ENCODE measurements at regions not wholly inside any gene's neighbourhood (a gene's known extent, or its start where the extent isn't known, plus 50 kb on each side); places are given as distances from the start of the nearest gene placed in this dataset.

DNA sequence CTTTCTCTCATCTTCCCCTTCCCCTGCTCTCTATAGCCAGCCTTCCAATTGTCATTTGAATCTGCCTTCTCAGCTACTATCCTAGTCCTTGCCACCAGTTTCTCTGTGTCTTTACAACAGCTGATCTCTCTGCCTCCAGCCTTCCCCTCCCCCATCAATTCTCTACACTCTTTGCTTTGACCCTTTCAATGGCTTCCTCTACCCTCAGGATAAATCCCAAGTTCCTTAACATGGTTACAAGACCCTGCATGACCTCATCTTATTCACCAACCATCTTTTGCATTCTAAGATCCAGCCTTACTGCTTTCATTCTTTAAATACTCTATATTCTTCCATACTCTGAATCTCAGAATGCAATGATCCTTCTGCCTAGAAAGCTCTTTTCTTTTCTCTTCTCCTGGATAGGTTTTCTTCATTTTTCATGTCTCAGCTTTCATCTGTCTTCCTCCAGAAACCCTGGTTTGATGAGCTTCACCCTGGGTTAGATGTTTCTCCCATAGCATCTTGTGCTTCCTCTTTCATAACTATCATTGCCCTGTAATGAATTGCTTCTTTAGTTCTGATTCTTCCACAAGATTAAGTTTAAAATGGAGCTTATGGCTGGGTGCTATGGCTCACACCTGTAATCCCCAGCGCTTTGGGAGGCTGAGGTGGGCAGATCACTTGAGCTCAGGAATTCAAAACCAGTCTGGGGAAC is 58.6 kb upstream of the ZSWIM6 start:
- H3K27ac ChIP-seq, result no peak overlapping the region
- H3K27me3 ChIP-seq, result no peaks in the 10 kb centered on the region
- H3F3A ChIP-seq (ENCODE audit: low read depth), result peaks cover 11% of the 10 kb centered on the region
- H2AFZ ChIP-seq (replicated peaks), result no peak overlapping the region
- no peak overlapping the region for H3K4me2 ChIP-seq
- no peaks in the 10 kb centered on the region for H3K36me3 Mint-ChIP-seq
- H3K4me1 Mint-ChIP-seq, result peaks cover 11% of the 10 kb centered on the region
- H4K20me1 ChIP-seq (ENCODE audit: low read depth), result no peaks in the 10 kb centered on the region
- no peaks in the 10 kb centered on the region for H3K9me3 ChIP-seq (ENCODE audit: low read depth)
- H3K4me1 ChIP-seq, result peaks cover 18% of the 10 kb centered on the region
- no peak overlapping the region for H3K9ac ChIP-seq
- no peak overlapping the region for H3K27ac Mint-ChIP-seq
- H3K4me3 ChIP-seq, result no peak overlapping the region
- no peaks in the 10 kb centered on the region for H3K36me3 ChIP-seq
- no peak overlapping the region for H3K4me3 Mint-ChIP-seq
- H3K27me3 Mint-ChIP-seq (ENCODE audit: insufficient read depth, low read depth), result peaks cover 16% of the 10 kb centered on the region
- TF ChIP-seq EZH2phosphoT487 (IDR thresholded peaks at IDR 0.05) (no peak), EZH2 (IDR thresholded peaks at IDR 0.05) (no peak)
- TF ChIP-seq, protein P1, sequence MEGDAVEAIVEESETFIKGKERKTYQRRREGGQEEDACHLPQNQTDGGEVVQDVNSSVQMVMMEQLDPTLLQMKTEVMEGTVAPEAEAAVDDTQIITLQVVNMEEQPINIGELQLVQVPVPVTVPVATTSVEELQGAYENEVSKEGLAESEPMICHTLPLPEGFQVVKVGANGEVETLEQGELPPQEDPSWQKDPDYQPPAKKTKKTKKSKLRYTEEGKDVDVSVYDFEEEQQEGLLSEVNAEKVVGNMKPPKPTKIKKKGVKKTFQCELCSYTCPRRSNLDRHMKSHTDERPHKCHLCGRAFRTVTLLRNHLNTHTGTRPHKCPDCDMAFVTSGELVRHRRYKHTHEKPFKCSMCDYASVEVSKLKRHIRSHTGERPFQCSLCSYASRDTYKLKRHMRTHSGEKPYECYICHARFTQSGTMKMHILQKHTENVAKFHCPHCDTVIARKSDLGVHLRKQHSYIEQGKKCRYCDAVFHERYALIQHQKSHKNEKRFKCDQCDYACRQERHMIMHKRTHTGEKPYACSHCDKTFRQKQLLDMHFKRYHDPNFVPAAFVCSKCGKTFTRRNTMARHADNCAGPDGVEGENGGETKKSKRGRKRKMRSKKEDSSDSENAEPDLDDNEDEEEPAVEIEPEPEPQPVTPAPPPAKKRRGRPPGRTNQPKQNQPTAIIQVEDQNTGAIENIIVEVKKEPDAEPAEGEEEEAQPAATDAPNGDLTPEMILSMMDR (IDR thresholded peaks at IDR 0.05), result no peak
- H3K9me3 Mint-ChIP-seq, result no peaks in the 10 kb centered on the region
- no peaks in the 10 kb centered on the region for H3K79me2 ChIP-seq (ENCODE audit: low read depth)
- peak; percentile 11 for DNase-seq (ENCODE audit: low spot score)

DNA sequence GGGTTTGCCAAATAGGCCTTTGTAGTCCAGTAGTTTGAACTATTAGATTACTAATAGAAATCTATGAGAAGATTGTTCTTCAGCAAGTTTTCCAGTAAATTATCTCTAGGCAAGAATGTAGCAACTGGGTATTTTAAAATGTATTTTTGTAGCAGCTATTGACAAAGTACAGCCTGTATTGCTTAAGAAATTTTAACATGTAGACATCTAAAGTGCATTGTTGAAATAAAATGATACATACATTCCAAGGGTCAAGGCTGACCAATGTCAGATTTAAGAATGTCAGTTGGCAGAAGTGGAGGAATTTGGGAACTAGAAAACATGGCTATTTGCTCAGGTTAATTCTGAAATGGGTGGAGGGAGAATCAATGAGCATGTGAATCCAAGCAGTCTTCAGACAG is 57.5 kb upstream of the ZSWIM6 start:
- no peaks in the 10 kb centered on the region for H3K9me3 Mint-ChIP-seq
- no peaks in the 10 kb centered on the region for H3K9me3 ChIP-seq (ENCODE audit: low read depth)
- H3K79me2 ChIP-seq (ENCODE audit: low read depth), result no peaks in the 10 kb centered on the region
- H3K4me3 ChIP-seq, result no peak overlapping the region
- no peak overlapping the region for H2AFZ ChIP-seq (replicated peaks)
- no peaks in the 10 kb centered on the region for H3K27me3 ChIP-seq
- H3K4me2 ChIP-seq, result no peak overlapping the region
- H3K9ac ChIP-seq, result no peak overlapping the region
- no peaks in the 10 kb centered on the region for H3K36me3 Mint-ChIP-seq
- H3K4me3 Mint-ChIP-seq, result no peak overlapping the region
- no peaks in the 10 kb centered on the region for H4K20me1 ChIP-seq (ENCODE audit: low read depth)
- peaks cover 22% of the 10 kb centered on the region for H3K4me1 ChIP-seq
- TF ChIP-seq EZH2phosphoT487 (IDR thresholded peaks at IDR 0.05) (no peak), EZH2 (IDR thresholded peaks at IDR 0.05) (no peak)
- TF ChIP-seq, protein P1 (IDR thresholded peaks at IDR 0.05), result no peak
- H3K27ac Mint-ChIP-seq, result no peak overlapping the region
- H3K4me1 Mint-ChIP-seq, result peaks cover 11% of the 10 kb centered on the region
- H3K27me3 Mint-ChIP-seq (ENCODE audit: insufficient read depth, low read depth), result peaks cover 14% of the 10 kb centered on the region
- DNase-seq (ENCODE audit: low spot score), result no peak
- peaks cover 11% of the 10 kb centered on the region for H3F3A ChIP-seq (ENCODE audit: low read depth)
- H3K36me3 ChIP-seq, result no peaks in the 10 kb centered on the region
- no peak overlapping the region for H3K27ac ChIP-seq

DNA sequence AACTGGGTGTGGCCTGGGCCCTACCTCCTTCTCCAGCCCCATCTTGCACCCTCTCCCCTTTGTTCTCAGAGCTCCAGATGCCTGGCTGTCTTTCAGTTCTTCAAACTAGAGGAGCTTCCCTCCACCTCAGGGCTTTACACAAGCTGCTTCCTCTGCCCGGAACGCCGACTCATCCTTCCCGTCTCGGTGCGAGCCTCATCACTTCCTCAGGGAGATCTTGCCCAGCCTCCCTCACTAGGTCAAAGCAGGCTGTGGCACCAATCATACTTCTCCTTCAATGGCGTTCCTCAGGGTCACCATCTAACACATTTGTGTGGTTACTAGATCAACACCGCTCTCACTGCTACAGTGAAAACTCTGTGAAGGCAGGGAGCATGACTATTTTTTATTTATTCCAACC is 56.2 kb upstream of the ZSWIM6 start:
- peaks cover 22% of the 10 kb centered on the region for H3K4me1 ChIP-seq
- H3K27ac ChIP-seq, result no peak overlapping the region
- H3K4me2 ChIP-seq, result no peak overlapping the region
- Mint-ChIP-seq H3K36me3 (no peaks in the 10 kb centered on the region), H3K4me1 (peaks cover 14% of the 10 kb centered on the region), H3K27me3 (ENCODE audit: insufficient read depth, low read depth) (peaks cover 14% of the 10 kb centered on the region), H3K4me3 (no peak overlapping the region), H3K27ac (peak overlapping the region; percentile 72), H3K9me3 (no peaks in the 10 kb centered on the region)
- H3K9ac ChIP-seq, result no peak overlapping the region
- peak overlapping the region; percentile 58 for H2AFZ ChIP-seq (replicated peaks)
- no peaks in the 10 kb centered on the region for H4K20me1 ChIP-seq (ENCODE audit: low read depth)
- H3K9me3 ChIP-seq (ENCODE audit: low read depth), result no peaks in the 10 kb centered on the region
- TF ChIP-seq EZH2 (IDR thresholded peaks at IDR 0.05) (no peak), EZH2phosphoT487 (IDR thresholded peaks at IDR 0.05) (no peak)
- TF ChIP-seq, protein P1 (IDR thresholded peaks at IDR 0.05), result no peak
- no peaks in the 10 kb centered on the region for H3K79me2 ChIP-seq (ENCODE audit: low read depth)
- H3K27me3 ChIP-seq, result no peaks in the 10 kb centered on the region
- no peaks in the 10 kb centered on the region for H3K36me3 ChIP-seq
- H3K4me3 ChIP-seq, result no peak overlapping the region
- peaks cover 12% of the 10 kb centered on the region for H3F3A ChIP-seq (ENCODE audit: low read depth)
- DNase-seq (ENCODE audit: low spot score), result no peak
